Activated CD4-positive, alpha-beta T cell treated with anti-CD3 and anti-CD28 coated beads for 4 hours (primary cell): ENCODE measurements at regions not wholly inside any gene's neighbourhood (a gene's known extent, or its start where the extent isn't known, plus 50 kb on each side); places are given as distances from the start of the nearest gene placed in this dataset.
"Not testable (repeated sequence)": the region's sequence is repeated elsewhere in the genome, so short reads cannot be mapped to it uniquely, and the experiment has no call there.

Experiments used
- DNase-seq, 2 donors: peaks; one replicate each; pipeline ENCODE4 v3.0.0-alpha.2; 2020

GRCh38 chrX:115972717-115973116 lies 197.8 kb upstream of the AGTR2 start:
- no peak for DNase-seq

DNA sequence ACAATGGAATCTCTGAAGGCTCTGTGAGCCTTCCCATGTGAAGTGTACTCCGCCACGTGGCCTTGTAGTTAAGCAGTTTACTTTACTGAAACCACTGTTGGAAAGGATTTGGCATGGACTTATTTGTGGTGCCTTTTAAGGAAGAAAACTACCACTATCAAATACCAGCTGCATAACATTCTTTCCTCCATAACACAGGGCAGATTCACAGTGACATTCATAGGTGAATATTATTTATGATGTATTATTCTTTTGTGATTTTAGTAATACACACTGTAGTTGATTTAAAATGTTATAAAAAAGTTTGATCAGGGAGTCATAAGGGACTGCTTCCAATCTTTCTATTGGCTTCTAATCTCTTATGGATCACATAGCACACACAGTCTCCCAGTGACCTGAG lies 192.5 kb upstream of the AGTR2 start:
- no peak for DNase-seq

DNA sequence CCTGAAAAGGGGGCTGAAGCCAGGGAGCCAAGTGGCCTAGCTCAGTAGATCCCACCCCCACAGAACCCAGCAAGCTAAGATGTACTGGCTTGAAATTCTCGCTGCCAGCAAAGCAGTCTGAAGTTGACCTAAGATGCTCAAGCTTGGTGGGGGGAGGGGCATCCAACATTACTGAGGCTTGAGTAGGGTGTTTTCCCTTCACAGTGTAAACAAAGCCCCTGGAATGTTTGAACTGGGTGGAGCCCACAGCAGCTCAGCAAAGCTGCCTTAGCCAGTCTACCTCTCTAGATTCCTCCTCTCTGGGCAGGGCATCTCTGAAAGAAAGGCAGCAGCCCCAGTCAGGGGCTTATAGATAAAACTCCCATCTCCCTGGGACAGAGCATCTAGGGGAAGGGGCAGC lies 187.4 kb upstream of the AGTR2 start:
- not testable (repeated sequence) for DNase-seq

- not testable (repeated sequence) for DNase-seq
Measured at GRCh38 chrX:115987464-115987863, 183.1 kb upstream of the AGTR2 start.

DNA sequence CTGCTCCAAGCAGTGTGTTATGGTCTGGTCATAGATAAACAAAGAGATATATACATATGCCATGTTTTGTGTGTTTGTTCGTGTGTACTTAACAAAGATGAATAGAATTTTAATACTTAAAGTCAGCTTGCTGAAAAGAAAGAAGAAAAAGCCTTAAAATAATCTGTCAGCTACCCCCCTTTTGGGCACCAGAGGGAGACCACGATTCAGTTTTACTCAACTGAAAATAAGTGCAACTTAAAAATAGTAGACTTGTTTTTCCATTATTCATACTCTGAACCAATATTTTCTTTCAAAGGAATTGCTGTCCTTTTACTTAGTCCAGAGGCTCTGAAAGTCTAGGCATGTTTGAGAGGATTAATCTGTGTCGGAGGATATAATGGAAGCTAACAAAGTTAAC lies 181.7 kb upstream of the AGTR2 start:
- no peak for DNase-seq

DNA sequence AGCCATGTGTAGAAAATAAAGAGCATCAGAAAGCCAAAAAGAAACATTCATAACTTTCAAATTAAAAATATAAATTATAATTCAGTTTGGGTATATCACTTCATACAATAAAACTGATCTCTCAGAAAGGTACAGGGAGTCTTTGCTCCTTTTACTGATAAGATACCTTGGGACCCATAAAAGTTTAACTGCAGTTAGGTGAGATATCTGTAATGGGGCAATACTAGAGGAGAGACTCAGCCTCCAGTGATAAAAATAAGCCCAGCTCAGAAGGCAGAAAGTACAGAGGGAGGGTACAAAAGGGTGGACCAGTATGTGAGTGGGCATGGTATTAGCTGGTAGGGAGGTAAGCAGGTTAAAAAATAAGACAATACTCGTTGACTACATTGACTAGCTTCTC lies 180.9 kb upstream of the AGTR2 start:
- DNase-seq = no peak

DNA sequence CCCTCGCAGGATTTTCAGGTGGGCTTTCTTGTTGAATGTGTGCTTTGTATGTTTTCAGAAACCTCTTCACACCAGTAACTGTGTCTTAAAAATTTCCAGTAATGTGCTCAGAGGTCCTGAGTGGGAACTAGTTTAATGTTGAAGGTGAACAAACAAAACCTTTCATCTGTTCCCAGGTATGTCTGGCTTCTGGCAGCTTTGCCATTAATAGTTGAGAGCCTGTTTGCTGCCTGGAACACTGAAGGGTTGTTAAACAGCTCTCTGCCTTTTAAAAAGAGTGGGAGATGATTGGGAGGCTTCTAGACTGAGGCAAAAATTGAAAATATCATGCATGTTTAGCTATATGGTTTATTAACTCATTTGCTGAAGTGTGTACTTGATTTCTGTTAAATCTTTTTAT lies 161.2 kb upstream of the AGTR2 start:
- DNase-seq = no peak

- DNase-seq = no peak
Measured at GRCh38 chrX:116009861-116010710, 160.5 kb upstream of the AGTR2 start.

DNA sequence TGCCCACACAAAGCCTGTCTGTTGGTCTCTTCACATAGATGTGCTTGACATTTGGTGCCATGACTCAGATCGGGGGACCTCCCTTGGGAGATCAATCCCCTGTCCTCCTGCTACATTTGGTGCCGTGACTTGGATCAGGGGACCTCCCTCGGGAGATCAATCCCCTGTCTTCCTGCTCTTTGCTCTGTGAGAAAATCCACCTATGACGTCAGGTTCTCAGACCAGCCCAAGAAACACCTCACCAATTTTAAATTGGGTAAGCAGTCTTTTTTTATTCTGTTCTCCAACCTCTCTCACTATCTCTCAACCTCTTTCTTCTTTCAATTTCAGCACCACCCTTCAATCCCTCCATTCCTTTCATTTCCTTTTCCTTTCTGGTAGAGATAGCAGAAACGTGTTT lies 159.6 kb upstream of the AGTR2 start:
- no peak for DNase-seq

DNA sequence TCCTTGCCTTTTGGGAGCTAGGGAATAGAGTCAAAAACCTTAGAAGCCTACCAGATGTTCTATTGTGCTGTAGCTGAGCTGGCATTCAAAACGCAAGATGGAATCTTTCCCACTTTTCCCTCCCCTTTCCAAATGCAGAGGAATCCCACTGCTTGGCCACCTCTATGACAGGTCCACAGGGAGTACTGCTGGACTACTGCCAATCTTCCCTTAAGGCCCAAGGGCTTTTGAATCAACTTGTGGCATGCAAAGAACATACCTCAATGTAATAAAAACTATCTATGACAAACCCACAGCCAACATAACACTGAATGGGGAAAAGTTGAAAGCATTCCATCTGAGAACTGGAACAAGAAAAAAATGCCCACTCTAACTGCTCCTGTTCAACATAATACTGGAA lies 139.2 kb upstream of the AGTR2 start:
- no peak for DNase-seq
